ENCODE measurements at regions not wholly inside any gene's neighbourhood (a gene's known extent, or its start where the extent isn't known, plus 50 kb on each side); places are given as distances from the start of the nearest gene placed in this dataset.

GRCh38 chr5:68465133-68465532 is 249.6 kb downstream of the PIK3R1 start:
- POLR2A ChIA-PET: no interaction called here
- no peak overlapping the region for H2AFZ ChIP-seq (ENCODE audit: low read length)
- H3K4me3 ChIP-seq (ENCODE audit: low read depth, low read length, poor library complexity, severe bottlenecking): no peak overlapping the region
- DNase-seq (ENCODE audit: low spot score): no peak
- CTCF ChIA-PET (ENCODE audit: unreplicated experiment): no interaction called here
- no peaks in the 10 kb centered on the region for H3K4me1 ChIP-seq (ENCODE audit: insufficient read depth, low read length, poor library complexity, severe bottlenecking)
- H3K36me3 ChIP-seq (ENCODE audit: insufficient read depth, low read length): no peaks in the 10 kb centered on the region
- no peak overlapping the region for H3K4me2 ChIP-seq (ENCODE audit: low read length)
- H3K27ac ChIP-seq (ENCODE audit: low read depth, low read length, poor library complexity, severe bottlenecking): no peak overlapping the region
- BruUV-seq (replicated peaks): no TSS peak
- H4K20me1 ChIP-seq (ENCODE audit: insufficient read depth, low read length): no peaks in the 10 kb centered on the region
- TF ChIP-seq EZH2phosphoT487 (IDR thresholded peaks at IDR 0.05; ENCODE audit: borderline replicate concordance, low read depth, low read length): no peak
- TF ChIP-seq, protein P1, sequence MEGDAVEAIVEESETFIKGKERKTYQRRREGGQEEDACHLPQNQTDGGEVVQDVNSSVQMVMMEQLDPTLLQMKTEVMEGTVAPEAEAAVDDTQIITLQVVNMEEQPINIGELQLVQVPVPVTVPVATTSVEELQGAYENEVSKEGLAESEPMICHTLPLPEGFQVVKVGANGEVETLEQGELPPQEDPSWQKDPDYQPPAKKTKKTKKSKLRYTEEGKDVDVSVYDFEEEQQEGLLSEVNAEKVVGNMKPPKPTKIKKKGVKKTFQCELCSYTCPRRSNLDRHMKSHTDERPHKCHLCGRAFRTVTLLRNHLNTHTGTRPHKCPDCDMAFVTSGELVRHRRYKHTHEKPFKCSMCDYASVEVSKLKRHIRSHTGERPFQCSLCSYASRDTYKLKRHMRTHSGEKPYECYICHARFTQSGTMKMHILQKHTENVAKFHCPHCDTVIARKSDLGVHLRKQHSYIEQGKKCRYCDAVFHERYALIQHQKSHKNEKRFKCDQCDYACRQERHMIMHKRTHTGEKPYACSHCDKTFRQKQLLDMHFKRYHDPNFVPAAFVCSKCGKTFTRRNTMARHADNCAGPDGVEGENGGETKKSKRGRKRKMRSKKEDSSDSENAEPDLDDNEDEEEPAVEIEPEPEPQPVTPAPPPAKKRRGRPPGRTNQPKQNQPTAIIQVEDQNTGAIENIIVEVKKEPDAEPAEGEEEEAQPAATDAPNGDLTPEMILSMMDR (conservative IDR thresholded peaks at IDR 0.05; ENCODE audit: low read length): no peak
- intact Hi-C loops (cut with micrococcal nuclease; ENCODE audit: unreplicated experiment): no loop called here
- no peaks in the 10 kb centered on the region for H3K9me2 ChIP-seq (ENCODE audit: insufficient read depth, low read length)
- H3K9me3 ChIP-seq (ENCODE audit: low read length): no peaks in the 10 kb centered on the region
- H3K79me2 ChIP-seq (ENCODE audit: insufficient read depth, low read depth, low read length): no peaks in the 10 kb centered on the region

DNA sequence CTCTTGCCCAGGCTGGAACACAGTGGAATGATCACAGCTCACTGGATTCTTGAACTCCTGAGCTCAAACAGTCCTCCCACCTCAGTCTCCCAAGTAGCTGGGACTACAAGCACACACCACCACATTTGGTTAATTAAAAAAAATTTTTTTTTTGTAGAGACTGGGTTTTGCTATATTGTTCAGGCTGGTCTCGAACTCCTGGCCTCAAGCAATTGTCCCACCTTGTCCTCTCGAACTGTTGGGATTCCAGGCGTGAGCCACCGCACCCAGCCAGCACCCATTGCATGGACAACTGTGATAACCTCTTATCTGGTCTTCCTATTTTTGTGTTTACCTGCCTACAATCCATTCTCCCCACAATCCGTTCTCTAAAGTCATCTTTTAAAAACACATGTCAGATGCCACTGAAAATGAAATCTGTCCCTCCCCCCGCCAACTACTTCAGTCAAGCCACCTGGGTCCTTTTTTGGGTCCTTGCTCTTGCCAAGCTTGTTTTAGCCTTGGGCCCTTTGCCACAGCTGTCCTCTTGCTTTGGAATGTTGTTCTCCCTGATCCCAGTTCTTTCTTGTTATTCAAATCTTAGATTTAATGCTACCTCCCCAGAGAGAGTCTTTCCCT is 250.5 kb downstream of the PIK3R1 start:
- H3K4me3 ChIP-seq (ENCODE audit: low read depth, low read length, poor library complexity, severe bottlenecking): no peak overlapping the region
- no peaks in the 10 kb centered on the region for H3K9me3 ChIP-seq (ENCODE audit: low read length)
- no peak overlapping the region for H3K4me2 ChIP-seq (ENCODE audit: low read length)
- H2AFZ ChIP-seq (ENCODE audit: low read length): no peak overlapping the region
- BruUV-seq (replicated peaks): no TSS peak
- ChIA-PET CTCF (ENCODE audit: unreplicated experiment) (no interaction called here), POLR2A (no interaction called here)
- H4K20me1 ChIP-seq (ENCODE audit: insufficient read depth, low read length): no peaks in the 10 kb centered on the region
- no peaks in the 10 kb centered on the region for H3K79me2 ChIP-seq (ENCODE audit: insufficient read depth, low read depth, low read length)
- no peaks in the 10 kb centered on the region for H3K36me3 ChIP-seq (ENCODE audit: insufficient read depth, low read length)
- no peak for DNase-seq (ENCODE audit: low spot score)
- H3K9me2 ChIP-seq (ENCODE audit: insufficient read depth, low read length): no peaks in the 10 kb centered on the region
- TF ChIP-seq, protein P1 (conservative IDR thresholded peaks at IDR 0.05; ENCODE audit: low read length): no peak
- TF ChIP-seq EZH2phosphoT487 (IDR thresholded peaks at IDR 0.05; ENCODE audit: borderline replicate concordance, low read depth, low read length): no peak
- intact Hi-C loops (cut with micrococcal nuclease; ENCODE audit: unreplicated experiment): no loop called here
- H3K27ac ChIP-seq (ENCODE audit: low read depth, low read length, poor library complexity, severe bottlenecking): no peak overlapping the region
- H3K4me1 ChIP-seq (ENCODE audit: insufficient read depth, low read length, poor library complexity, severe bottlenecking): no peaks in the 10 kb centered on the region

- no TSS peak for BruUV-seq (replicated peaks)
- H3K9me3 ChIP-seq (ENCODE audit: low read length): no peaks in the 10 kb centered on the region
- H4K20me1 ChIP-seq (ENCODE audit: insufficient read depth, low read length): no peaks in the 10 kb centered on the region
- H3K79me2 ChIP-seq (ENCODE audit: insufficient read depth, low read depth, low read length): no peaks in the 10 kb centered on the region
- ChIA-PET CTCF (ENCODE audit: unreplicated experiment) (no interaction called here), POLR2A (no interaction called here)
- DNase-seq (ENCODE audit: low spot score): no peak
- H3K27ac ChIP-seq (ENCODE audit: low read depth, low read length, poor library complexity, severe bottlenecking): no peak overlapping the region
- H3K9me2 ChIP-seq (ENCODE audit: insufficient read depth, low read length): no peaks in the 10 kb centered on the region
- H3K4me3 ChIP-seq (ENCODE audit: low read depth, low read length, poor library complexity, severe bottlenecking): no peak overlapping the region
- no peaks in the 10 kb centered on the region for H3K4me1 ChIP-seq (ENCODE audit: insufficient read depth, low read length, poor library complexity, severe bottlenecking)
- no peak overlapping the region for H3K4me2 ChIP-seq (ENCODE audit: low read length)
- TF ChIP-seq EZH2phosphoT487 (IDR thresholded peaks at IDR 0.05; ENCODE audit: borderline replicate concordance, low read depth, low read length): no peak
- TF ChIP-seq, protein P1 (conservative IDR thresholded peaks at IDR 0.05; ENCODE audit: low read length): no peak
- no peak overlapping the region for H2AFZ ChIP-seq (ENCODE audit: low read length)
- intact Hi-C loops (cut with micrococcal nuclease; ENCODE audit: unreplicated experiment): no loop called here
- H3K36me3 ChIP-seq (ENCODE audit: insufficient read depth, low read length): no peaks in the 10 kb centered on the region
Measured at GRCh38 chr5:68467208-68467607, 251.7 kb downstream of the PIK3R1 start.
